Neural cell (in vitro differentiated cells): ENCODE measurements at regions not wholly inside any gene's neighbourhood (a gene's known extent, or its start where the extent isn't known, plus 50 kb on each side); places are given as distances from the start of the nearest gene placed in this dataset.

Experiments used
- EP300 ChIP-seq: fragments of 450-650 bp; conservative IDR thresholded peaks from 2 replicates; pipeline ENCODE4 v1.6.1; 2014; ENCODE audit warnings: antibody characterized with exemption, mild to moderate bottlenecking, moderate library complexity; ENCODE audit not compliant: poor library complexity, severe bottlenecking
- TF ChIP-seq, protein P1 (sequence below): fragments of 450-650 bp; IDR thresholded peaks from 2 replicates; pipeline ENCODE4 v1.5.1; 2014; ENCODE audit warnings: antibody characterized with exemption, mild to moderate bottlenecking, moderate library complexity; ENCODE audit not compliant: poor library complexity, severe bottlenecking

DNA sequence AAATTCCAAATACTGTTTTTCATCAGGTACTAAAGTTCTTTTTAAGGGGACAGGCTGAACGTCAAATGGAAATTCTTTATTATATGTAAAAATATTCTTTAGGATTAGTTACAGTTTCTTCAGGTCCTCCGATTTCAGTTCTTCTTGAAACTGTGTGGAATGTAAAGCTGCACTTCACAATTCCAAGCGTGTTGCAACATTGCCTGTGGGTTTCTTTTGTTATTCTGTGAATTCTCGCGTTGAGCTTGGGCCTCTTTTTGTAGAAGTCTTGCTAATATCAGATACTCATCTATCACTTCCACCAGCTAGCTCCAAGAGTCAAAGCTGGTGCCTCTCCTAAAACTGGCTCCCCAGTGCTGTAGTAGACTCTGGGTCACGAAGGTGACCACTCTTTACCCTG is 642.6 kb downstream of the METTL4 start:
- TF ChIP-seq, protein P1, sequence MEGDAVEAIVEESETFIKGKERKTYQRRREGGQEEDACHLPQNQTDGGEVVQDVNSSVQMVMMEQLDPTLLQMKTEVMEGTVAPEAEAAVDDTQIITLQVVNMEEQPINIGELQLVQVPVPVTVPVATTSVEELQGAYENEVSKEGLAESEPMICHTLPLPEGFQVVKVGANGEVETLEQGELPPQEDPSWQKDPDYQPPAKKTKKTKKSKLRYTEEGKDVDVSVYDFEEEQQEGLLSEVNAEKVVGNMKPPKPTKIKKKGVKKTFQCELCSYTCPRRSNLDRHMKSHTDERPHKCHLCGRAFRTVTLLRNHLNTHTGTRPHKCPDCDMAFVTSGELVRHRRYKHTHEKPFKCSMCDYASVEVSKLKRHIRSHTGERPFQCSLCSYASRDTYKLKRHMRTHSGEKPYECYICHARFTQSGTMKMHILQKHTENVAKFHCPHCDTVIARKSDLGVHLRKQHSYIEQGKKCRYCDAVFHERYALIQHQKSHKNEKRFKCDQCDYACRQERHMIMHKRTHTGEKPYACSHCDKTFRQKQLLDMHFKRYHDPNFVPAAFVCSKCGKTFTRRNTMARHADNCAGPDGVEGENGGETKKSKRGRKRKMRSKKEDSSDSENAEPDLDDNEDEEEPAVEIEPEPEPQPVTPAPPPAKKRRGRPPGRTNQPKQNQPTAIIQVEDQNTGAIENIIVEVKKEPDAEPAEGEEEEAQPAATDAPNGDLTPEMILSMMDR: no peak
- TF ChIP-seq EP300: no peak
